ENCODE measurements at regions not wholly inside any gene's neighbourhood (a gene's known extent, or its start where the extent isn't known, plus 50 kb on each side); places are given as distances from the start of the nearest gene placed in this dataset.

DNA sequence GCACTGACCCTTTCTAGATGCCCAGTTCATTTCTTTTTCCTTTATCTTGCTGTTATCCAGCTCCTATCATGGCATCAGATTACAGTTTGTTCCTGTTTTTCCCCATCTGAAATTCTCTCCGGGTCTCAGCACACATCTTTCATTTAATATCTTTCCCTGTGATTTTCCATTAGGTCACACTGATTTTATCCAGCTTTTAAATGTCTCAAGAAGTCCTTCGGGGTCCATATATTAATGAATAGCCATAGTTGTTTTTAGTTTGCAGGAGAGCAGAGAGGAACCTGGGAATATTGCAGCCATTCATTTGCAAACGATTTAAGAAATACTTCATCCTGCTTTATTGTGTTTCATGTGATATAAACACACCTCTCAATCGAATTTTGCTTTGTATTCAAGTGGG, 374.2 kb downstream of the TDRD15 start:
- Histone ChIP-seq H3K27me3 (no peaks in the 10 kb centered on the region), H3K36me3 (no peaks in the 10 kb centered on the region), H2AFZ (replicated peaks) (no peak overlapping the region), H4K20me1 (ENCODE audit: low read depth) (no peaks in the 10 kb centered on the region), H3K79me2 (ENCODE audit: low read depth) (no peaks in the 10 kb centered on the region), H3K4me2 (no peak overlapping the region), H3K9me3 (ENCODE audit: low read depth) (no peaks in the 10 kb centered on the region), H3K4me3 (no peak overlapping the region), H3K27ac (no peak overlapping the region), H3F3A (ENCODE audit: low read depth) (no peaks in the 10 kb centered on the region), H3K9ac (no peak overlapping the region), H3K4me1 (no peaks in the 10 kb centered on the region)
- H3K36me3 Mint-ChIP-seq: no peaks in the 10 kb centered on the region
- H3K9me3 Mint-ChIP-seq: no peaks in the 10 kb centered on the region
- H3K27ac Mint-ChIP-seq: no peak overlapping the region
- no peaks in the 10 kb centered on the region for H3K4me1 Mint-ChIP-seq
- DNase-seq (ENCODE audit: low spot score): no peak
- H3K27me3 Mint-ChIP-seq (ENCODE audit: insufficient read depth, low read depth): no peaks in the 10 kb centered on the region
- TF ChIP-seq EZH2phosphoT487 (IDR thresholded peaks at IDR 0.05) (no peak), CTCF (IDR thresholded peaks at IDR 0.05) (no peak), EZH2 (IDR thresholded peaks at IDR 0.05) (no peak)
- H3K4me3 Mint-ChIP-seq: no peak overlapping the region

DNA sequence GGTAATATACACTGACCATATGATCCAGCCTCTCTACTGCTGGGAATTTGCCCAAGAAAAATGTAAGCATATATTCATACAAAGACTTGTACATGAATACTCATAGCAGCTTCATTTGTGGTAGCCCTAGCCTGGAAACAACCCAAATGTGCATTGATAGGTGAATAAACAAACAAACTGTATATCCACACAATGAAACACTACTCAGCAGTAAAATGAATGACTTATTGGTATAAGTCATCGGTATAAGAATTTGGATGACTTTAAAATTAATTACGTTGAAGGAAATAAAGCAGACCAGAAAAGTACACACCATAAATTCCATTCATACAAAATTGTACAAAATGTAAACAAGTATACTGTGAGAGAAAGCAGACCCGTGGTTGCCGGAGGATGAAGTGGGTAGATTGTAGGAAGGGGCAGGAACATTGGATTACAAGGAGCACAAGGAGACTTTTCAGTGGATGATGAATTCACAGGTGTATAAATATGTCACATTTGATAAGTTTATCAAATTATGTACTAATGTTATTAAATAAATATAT, 376.7 kb downstream of the TDRD15 start:
- Histone ChIP-seq H3K27ac (no peak overlapping the region), H3K9ac (no peak overlapping the region), H3F3A (ENCODE audit: low read depth) (no peaks in the 10 kb centered on the region), H3K79me2 (ENCODE audit: low read depth) (no peaks in the 10 kb centered on the region), H3K4me2 (no peak overlapping the region), H4K20me1 (ENCODE audit: low read depth) (no peaks in the 10 kb centered on the region), H2AFZ (replicated peaks) (no peak overlapping the region), H3K36me3 (no peaks in the 10 kb centered on the region), H3K27me3 (no peaks in the 10 kb centered on the region), H3K9me3 (ENCODE audit: low read depth) (no peaks in the 10 kb centered on the region), H3K4me3 (no peak overlapping the region), H3K4me1 (no peaks in the 10 kb centered on the region)
- no peak overlapping the region for H3K27ac Mint-ChIP-seq
- H3K9me3 Mint-ChIP-seq: no peaks in the 10 kb centered on the region
- no peaks in the 10 kb centered on the region for H3K36me3 Mint-ChIP-seq
- no peaks in the 10 kb centered on the region for H3K27me3 Mint-ChIP-seq (ENCODE audit: insufficient read depth, low read depth)
- H3K4me3 Mint-ChIP-seq: no peak overlapping the region
- TF ChIP-seq EZH2 (IDR thresholded peaks at IDR 0.05) (no peak), CTCF (IDR thresholded peaks at IDR 0.05) (no peak), EZH2phosphoT487 (IDR thresholded peaks at IDR 0.05) (no peak)
- DNase-seq (ENCODE audit: low spot score): no peak
- H3K4me1 Mint-ChIP-seq: no peaks in the 10 kb centered on the region

DNA sequence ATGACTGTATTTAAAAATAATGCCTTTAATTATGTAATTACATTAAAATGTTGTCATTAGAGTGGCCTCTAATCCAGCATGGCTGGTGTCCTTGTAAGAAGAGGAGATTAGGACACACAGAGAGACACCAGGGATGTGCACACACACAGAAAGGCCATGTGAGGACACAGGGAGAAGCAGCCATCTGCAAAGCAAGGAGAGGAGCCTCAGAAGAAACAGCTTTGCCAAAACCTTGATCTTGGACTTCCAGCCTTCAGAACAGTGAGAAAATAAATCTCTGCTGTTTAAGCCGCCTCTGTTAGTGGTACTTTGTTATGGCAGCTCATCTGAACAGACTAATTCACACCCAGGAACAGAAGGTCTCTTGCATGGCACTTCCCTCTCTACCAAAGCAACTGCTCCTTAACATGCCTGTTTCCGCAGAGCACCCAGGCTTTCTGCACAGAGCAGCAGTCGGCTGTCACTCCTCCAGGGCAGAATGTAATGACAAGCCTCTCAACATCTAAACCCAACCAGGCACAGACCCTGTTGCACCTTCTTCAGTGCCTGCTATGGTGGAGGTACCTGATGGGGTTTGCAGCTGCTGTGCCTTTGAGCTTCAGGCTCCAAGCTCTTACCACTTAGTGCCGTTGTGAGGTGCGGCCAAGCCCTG, 377.7 kb downstream of the TDRD15 start:
- Histone ChIP-seq H3K9ac (no peak overlapping the region), H3K9me3 (ENCODE audit: low read depth) (no peaks in the 10 kb centered on the region), H3K4me3 (no peak overlapping the region), H2AFZ (replicated peaks) (no peak overlapping the region), H3K27ac (no peak overlapping the region), H4K20me1 (ENCODE audit: low read depth) (no peaks in the 10 kb centered on the region), H3K36me3 (no peaks in the 10 kb centered on the region), H3F3A (ENCODE audit: low read depth) (no peaks in the 10 kb centered on the region), H3K27me3 (no peaks in the 10 kb centered on the region), H3K79me2 (ENCODE audit: low read depth) (no peaks in the 10 kb centered on the region), H3K4me2 (no peak overlapping the region), H3K4me1 (no peaks in the 10 kb centered on the region)
- no peak for TF ChIP-seq CTCF (IDR thresholded peaks at IDR 0.05)
- no peak for TF ChIP-seq EZH2 (IDR thresholded peaks at IDR 0.05)
- TF ChIP-seq EZH2phosphoT487 (IDR thresholded peaks at IDR 0.05): no peak
- no peak overlapping the region for H3K27ac Mint-ChIP-seq
- no peak overlapping the region for H3K4me3 Mint-ChIP-seq
- no peaks in the 10 kb centered on the region for H3K27me3 Mint-ChIP-seq (ENCODE audit: insufficient read depth, low read depth)
- H3K4me1 Mint-ChIP-seq: no peaks in the 10 kb centered on the region
- H3K36me3 Mint-ChIP-seq: no peaks in the 10 kb centered on the region
- no peak for DNase-seq (ENCODE audit: low spot score)
- no peaks in the 10 kb centered on the region for H3K9me3 Mint-ChIP-seq
